ENCODE measurements at regions not wholly inside any gene's neighbourhood (a gene's known extent, or its start where the extent isn't known, plus 50 kb on each side); places are given as distances from the start of the nearest gene placed in this dataset.
A peak's percentile ranks its signal among the peaks of the same experiment; 100 is the strongest.

- Histone ChIP-seq H3K36me3 (no peaks in the 10 kb centered on the region), H3K4me3 (no peak overlapping the region), H3K27me3 (no peaks in the 10 kb centered on the region), H3K27ac (no peak overlapping the region), H3K9me3 (no peaks in the 10 kb centered on the region), H3K4me1 (no peaks in the 10 kb centered on the region)
- no peak for ATAC-seq
- TF ChIP-seq, protein P1, sequence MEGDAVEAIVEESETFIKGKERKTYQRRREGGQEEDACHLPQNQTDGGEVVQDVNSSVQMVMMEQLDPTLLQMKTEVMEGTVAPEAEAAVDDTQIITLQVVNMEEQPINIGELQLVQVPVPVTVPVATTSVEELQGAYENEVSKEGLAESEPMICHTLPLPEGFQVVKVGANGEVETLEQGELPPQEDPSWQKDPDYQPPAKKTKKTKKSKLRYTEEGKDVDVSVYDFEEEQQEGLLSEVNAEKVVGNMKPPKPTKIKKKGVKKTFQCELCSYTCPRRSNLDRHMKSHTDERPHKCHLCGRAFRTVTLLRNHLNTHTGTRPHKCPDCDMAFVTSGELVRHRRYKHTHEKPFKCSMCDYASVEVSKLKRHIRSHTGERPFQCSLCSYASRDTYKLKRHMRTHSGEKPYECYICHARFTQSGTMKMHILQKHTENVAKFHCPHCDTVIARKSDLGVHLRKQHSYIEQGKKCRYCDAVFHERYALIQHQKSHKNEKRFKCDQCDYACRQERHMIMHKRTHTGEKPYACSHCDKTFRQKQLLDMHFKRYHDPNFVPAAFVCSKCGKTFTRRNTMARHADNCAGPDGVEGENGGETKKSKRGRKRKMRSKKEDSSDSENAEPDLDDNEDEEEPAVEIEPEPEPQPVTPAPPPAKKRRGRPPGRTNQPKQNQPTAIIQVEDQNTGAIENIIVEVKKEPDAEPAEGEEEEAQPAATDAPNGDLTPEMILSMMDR (IDR thresholded peaks at IDR 0.05): no peak
- no peak for TF ChIP-seq POLR2A (IDR thresholded peaks at IDR 0.05)
- no peak for DNase-seq
- 90% methylated on average over 5 of the region's 5 CpGs for WGBS (ENCODE audit: insufficient coverage, low coverage, low lambda C conversion rate, missing lambda C conversion rate)
- intact Hi-C loops (cut with DNase I): no loop called here
Observed at GRCh38 chr9:121589986-121590385, 61.4 kb upstream of the DAB2IP start.

DNA sequence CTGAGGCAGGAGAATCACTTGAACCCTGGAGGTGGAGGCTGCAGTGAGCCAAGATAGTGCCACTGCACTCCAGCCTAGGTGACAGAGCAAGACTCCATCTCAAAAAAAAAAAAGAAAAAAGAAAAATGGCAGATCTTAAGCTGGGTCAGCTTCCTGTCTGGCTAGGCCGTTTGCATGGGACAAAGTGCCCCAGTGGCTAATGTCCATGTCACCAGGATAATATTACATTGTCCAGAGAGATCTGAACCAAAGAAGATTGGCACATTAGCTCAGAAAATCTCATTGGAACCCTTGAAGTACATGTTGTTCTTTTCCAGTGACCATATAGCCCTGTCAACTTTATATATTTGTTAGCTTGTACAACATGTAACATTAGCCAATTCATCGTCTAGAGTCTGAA is 59.2 kb upstream of the DAB2IP start:
- Histone ChIP-seq H3K9me3 (no peaks in the 10 kb centered on the region), H3K4me1 (no peaks in the 10 kb centered on the region), H3K4me3 (no peak overlapping the region), H3K36me3 (no peaks in the 10 kb centered on the region), H3K27me3 (no peaks in the 10 kb centered on the region), H3K27ac (no peak overlapping the region)
- 79% methylated on average over 2 of the region's 2 CpGs for WGBS (ENCODE audit: insufficient coverage, low coverage, low lambda C conversion rate, missing lambda C conversion rate)
- TF ChIP-seq, protein P1 (IDR thresholded peaks at IDR 0.05): no peak
- no peak for TF ChIP-seq POLR2A (IDR thresholded peaks at IDR 0.05)
- DNase-seq (no peak), ATAC-seq (no peak)
- intact Hi-C loops (cut with DNase I): no loop called here

- no peak for TF ChIP-seq POLR2A (IDR thresholded peaks at IDR 0.05)
- TF ChIP-seq, protein P1 (IDR thresholded peaks at IDR 0.05): no peak
- H3K27ac ChIP-seq: no peak overlapping the region
- DNase-seq (no peak), ATAC-seq (no peak)
- H3K4me1 ChIP-seq: no peaks in the 10 kb centered on the region
- no peak overlapping the region for H3K4me3 ChIP-seq
- WGBS (ENCODE audit: insufficient coverage, low coverage, low lambda C conversion rate, missing lambda C conversion rate): 60% methylated on average over 2 of the region's 7 CpGs
- no peaks in the 10 kb centered on the region for H3K9me3 ChIP-seq
- no peaks in the 10 kb centered on the region for H3K27me3 ChIP-seq
- intact Hi-C loops (cut with DNase I): no loop called here
- H3K36me3 ChIP-seq: no peaks in the 10 kb centered on the region
Observed at GRCh38 chr9:121593066-121593465, 58.4 kb upstream of the DAB2IP start.

DNA sequence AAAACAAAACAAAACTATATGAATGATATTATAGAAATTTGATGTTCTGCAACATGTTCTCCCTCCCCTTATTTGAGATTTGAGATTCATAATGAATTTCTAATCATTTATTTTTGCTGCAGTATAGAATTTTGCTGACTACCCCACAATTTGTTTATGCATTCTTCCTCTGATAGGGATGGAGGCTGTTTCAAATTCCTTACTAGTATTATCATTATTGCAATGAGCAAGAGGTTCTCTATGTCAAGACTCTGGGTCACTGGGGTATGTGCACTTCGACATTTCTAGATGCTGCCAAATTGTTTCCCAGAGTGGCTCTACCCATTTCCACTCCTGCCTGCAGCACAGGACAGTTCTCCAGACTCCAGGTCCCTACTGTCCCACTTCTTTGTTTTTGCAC is 54.9 kb upstream of the DAB2IP start:
- H3K27ac ChIP-seq: no peak overlapping the region
- H3K4me3 ChIP-seq: no peak overlapping the region
- H3K36me3 ChIP-seq: no peaks in the 10 kb centered on the region
- TF ChIP-seq, protein P1 (IDR thresholded peaks at IDR 0.05): no peak
- TF ChIP-seq POLR2A (IDR thresholded peaks at IDR 0.05): no peak
- DNase-seq (no peak), ATAC-seq (no peak)
- H3K27me3 ChIP-seq: no peaks in the 10 kb centered on the region
- peaks cover 0 to 24% (median 9%) of the 10 kb centered on the region in 4 donors for H3K4me1 ChIP-seq
- H3K9me3 ChIP-seq: no peaks in the 10 kb centered on the region
- 62% methylated on average over 1 of the region's 1 CpG for WGBS (ENCODE audit: insufficient coverage, low coverage, low lambda C conversion rate, missing lambda C conversion rate)
- intact Hi-C loops (cut with DNase I): no loop called here

DNA sequence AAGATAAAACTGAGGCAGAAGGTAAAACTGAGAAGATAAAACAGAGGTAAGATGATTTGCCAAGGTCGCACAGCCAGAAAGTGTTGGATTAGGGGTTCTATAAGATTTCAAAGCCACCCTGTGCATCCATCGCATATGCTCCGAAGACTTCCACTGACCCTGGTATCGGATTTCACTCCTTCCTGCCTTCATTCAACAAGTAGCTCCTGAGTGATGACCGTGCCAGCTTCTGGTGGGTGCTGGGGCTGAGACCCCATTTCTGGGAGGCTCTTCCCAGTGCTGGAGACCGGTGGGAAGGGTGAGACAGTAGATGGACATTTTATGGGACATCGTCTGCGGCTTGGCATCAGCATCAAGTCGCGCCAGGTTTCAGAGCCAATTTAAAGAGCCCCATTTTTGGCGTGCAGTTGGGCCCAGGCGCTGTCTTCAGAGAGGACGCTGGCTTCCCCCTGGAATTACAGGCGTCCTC is 53.7 kb upstream of the DAB2IP start:
- DNase-seq (no peak), ATAC-seq (no peak)
- intact Hi-C loops (cut with DNase I): no loop called here
- Histone ChIP-seq H3K4me1 (peaks cover 0 to 30% (median 9%) of the 10 kb centered on the region in 4 donors), H3K4me3 (peak overlapping the region in 1 of 3 donors; percentile 80), H3K27ac (peak overlapping the region in 1 of 3 donors; percentile 70), H3K27me3 (no peaks in the 10 kb centered on the region), H3K36me3 (no peaks in the 10 kb centered on the region), H3K9me3 (no peaks in the 10 kb centered on the region)
- TF ChIP-seq, protein P1 (IDR thresholded peaks at IDR 0.05): no peak
- no peak for TF ChIP-seq POLR2A (IDR thresholded peaks at IDR 0.05)
- 75% methylated on average over 8 of the region's 14 CpGs for WGBS (ENCODE audit: insufficient coverage, low coverage, low lambda C conversion rate, missing lambda C conversion rate)

Measured in right lobe of liver (tissue), 6 donors.